BLaER1 (cell line): ENCODE measurements at regions not wholly inside any gene's neighbourhood (a gene's known extent, or its start where the extent isn't known, plus 50 kb on each side); places are given as distances from the start of the nearest gene placed in this dataset.

Experiments
- H3K27ac ChIP-seq: shearing (Covaris generic); formaldehyde crosslinking; 2 replicates; pipeline ENCODE4 v1.8.1; 2022
- H3K27me3 ChIP-seq: shearing (Covaris generic); formaldehyde crosslinking; 2 replicates; pipeline ENCODE4 v1.8.1; 2022
- H3K36me3 ChIP-seq: shearing (Covaris generic); formaldehyde crosslinking; 2 replicates; pipeline ENCODE4 v1.8.1; 2022
- H3K4me1 ChIP-seq: shearing (Covaris generic); formaldehyde crosslinking; 2 replicates; pipeline ENCODE4 v1.8.1; 2022
- H3K4me2 ChIP-seq: shearing (Covaris generic); formaldehyde crosslinking; 2 replicates; pipeline ENCODE4 v1.8.1; 2022
- H3K4me3 ChIP-seq: shearing (Covaris generic); formaldehyde crosslinking; 2 replicates; pipeline ENCODE4 v1.8.1; 2022
- H3K9ac ChIP-seq: shearing (Covaris generic); formaldehyde crosslinking; 2 replicates; pipeline ENCODE4 v1.8.1; 2022
- H3K9me3 ChIP-seq: shearing (Covaris generic); formaldehyde crosslinking; 2 replicates; pipeline ENCODE4 v1.8.1; 2022
- H4K20me1 ChIP-seq: shearing (Covaris generic); formaldehyde crosslinking; 2 replicates; pipeline ENCODE4 v1.8.1; 2022
- Cebpa-rat ChIP-seq: shearing (Covaris generic); IDR thresholded peaks from 2 replicates; pipeline ENCODE4 v1.8.1; 2022

DNA sequence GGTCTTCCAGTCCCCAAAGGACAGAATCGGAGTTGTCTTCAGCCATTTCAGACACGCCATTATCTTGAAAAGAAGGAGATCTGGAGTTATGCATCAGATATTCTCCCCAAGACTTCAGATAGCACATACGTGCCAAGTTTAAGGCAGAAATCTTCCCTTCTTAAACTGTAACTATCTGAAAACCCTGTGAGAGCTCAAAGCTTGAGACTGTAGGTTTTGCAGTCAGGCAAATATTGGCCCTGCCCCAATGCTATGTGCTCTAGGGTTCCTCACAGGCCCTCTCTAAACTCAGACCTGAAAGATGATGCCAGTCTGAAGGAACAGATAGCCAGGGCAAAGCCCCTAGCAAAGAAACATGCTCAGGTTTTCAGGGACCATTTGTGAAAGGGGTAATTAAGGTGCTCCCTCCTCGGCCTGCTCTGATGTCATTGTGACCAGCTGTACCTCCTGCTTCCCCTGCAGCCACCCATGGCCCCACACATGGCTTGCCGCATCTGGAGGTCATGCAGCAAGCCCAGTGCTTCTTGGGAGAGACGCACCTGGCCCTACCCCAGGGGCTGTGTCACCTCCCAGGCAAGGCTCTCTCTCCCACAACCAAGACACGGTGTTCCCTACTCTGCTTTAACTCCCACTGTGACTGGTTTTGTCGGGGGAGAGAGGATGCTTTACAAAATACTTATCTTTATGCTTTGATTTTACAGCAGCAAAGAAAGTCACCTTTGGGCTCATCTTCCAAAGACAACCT lies 53.4 kb upstream of the POMGNT2 start:
- Histone ChIP-seq H3K4me3 (no peak overlapping the region), H4K20me1 (no peaks in the 10 kb centered on the region), H3K27ac (no peak overlapping the region), H3K4me1 (peaks cover 15% of the 10 kb centered on the region), H3K4me2 (no peak overlapping the region), H3K27me3 (no peaks in the 10 kb centered on the region), H3K9me3 (no peaks in the 10 kb centered on the region), H3K36me3 (no peaks in the 10 kb centered on the region), H3K9ac (no peak overlapping the region)
- no peak for TF ChIP-seq Cebpa-rat

GRCh38 chr3:43156812-43157455 lies 51.1 kb upstream of the POMGNT2 start:
- H3K27ac ChIP-seq = no peak overlapping the region
- no peaks in the 10 kb centered on the region for H3K9me3 ChIP-seq
- H3K36me3 ChIP-seq = no peaks in the 10 kb centered on the region
- no peaks in the 10 kb centered on the region for H3K27me3 ChIP-seq
- no peak overlapping the region for H3K4me2 ChIP-seq
- TF ChIP-seq Cebpa-rat = no peak
- H3K9ac ChIP-seq = no peak overlapping the region
- H3K4me3 ChIP-seq = no peak overlapping the region
- no peaks in the 10 kb centered on the region for H4K20me1 ChIP-seq
- H3K4me1 ChIP-seq = peaks cover 11% of the 10 kb centered on the region

- no peaks in the 10 kb centered on the region for H4K20me1 ChIP-seq
- H3K4me3 ChIP-seq = no peak overlapping the region
- H3K9ac ChIP-seq = no peak overlapping the region
- no peaks in the 10 kb centered on the region for H3K27me3 ChIP-seq
- H3K4me1 ChIP-seq = peaks cover 11% of the 10 kb centered on the region
- TF ChIP-seq Cebpa-rat = no peak
- H3K9me3 ChIP-seq = no peaks in the 10 kb centered on the region
- no peaks in the 10 kb centered on the region for H3K36me3 ChIP-seq
- peak overlapping the region; percentile 27; the same call in 1 of the 2 replicates for H3K4me2 ChIP-seq
- no peak overlapping the region for H3K27ac ChIP-seq
Observed at GRCh38 chr3:43155464-43156121, 49.7 kb upstream of the POMGNT2 start.
